Small intestine (tissue), 7 donors: ENCODE measurements at regions not wholly inside any gene's neighbourhood (a gene's known extent, or its start where the extent isn't known, plus 50 kb on each side); places are given as distances from the start of the nearest gene placed in this dataset.
A peak's percentile ranks its signal among the peaks of the same experiment; 100 is the strongest.

Experiments used
- DNase-seq, 2 donors: peaks; one replicate each; pipeline versions ENCODE4 v3.0.0 to v3.0.0-alpha.2; 2013
- FAIRE-seq: peaks from 2 replicates; lab custom pipeline; 2012; peaks lifted over from hg19 to GRCh38; lab: Jason Lieb, UNC
- H3K27ac ChIP-seq, 3 donors: one replicate each; pipeline ENCODE4 v1.5.1; 2013; ENCODE audit warnings: low read length in 2 of 3, mild to moderate bottlenecking in 2 of 3, control low read depth in 1 of 3, inconsistent platforms in 1 of 3, low read depth in 1 of 3, moderate library complexity in 1 of 3
- H3K27me3 ChIP-seq, 3 donors: one replicate each; pipeline ENCODE4 v1.6.1; 2013; ENCODE audit warnings: low read length in 3 of 3, inconsistent platforms in 1 of 3; ENCODE audit not compliant: control insufficient read depth in 3 of 3, insufficient read depth in 3 of 3
- H3K36me3 ChIP-seq, 3 donors: one replicate each; pipeline ENCODE4 v1.6.1; 2013; ENCODE audit warnings: low read length in 3 of 3, inconsistent platforms in 1 of 3, low read depth in 1 of 3, mild to moderate bottlenecking in 1 of 3, moderate library complexity in 1 of 3; ENCODE audit not compliant: control insufficient read depth in 3 of 3, insufficient read depth in 2 of 3
- H3K4me1 ChIP-seq, 3 donors: one replicate each; pipeline ENCODE4 v1.6.1; 2013; ENCODE audit warnings: low read length in 2 of 3, inconsistent platforms in 1 of 3, low read depth in 1 of 3, mild to moderate bottlenecking in 1 of 3, moderate library complexity in 1 of 3; ENCODE audit not compliant: control insufficient read depth in 3 of 3, insufficient read depth in 2 of 3
- H3K4me3 ChIP-seq, 3 donors: one replicate each; pipeline ENCODE4 v1.5.1; 2013; ENCODE audit warnings: low read length in 3 of 3, control low read depth in 1 of 3, inconsistent platforms in 1 of 3, low read depth in 1 of 3, mild to moderate bottlenecking in 1 of 3, moderate library complexity in 1 of 3
- H3K9me3 ChIP-seq, 2 donors: one replicate each; pipeline ENCODE4 v1.6.1; 2013; ENCODE audit warnings: low read depth in 1 of 2, low read length in 1 of 2; ENCODE audit not compliant: control insufficient read depth in 2 of 2, insufficient read depth in 1 of 2
- WGBS, 3 donors: extraction: QIAGEN DNeasy Blood & Tissue Kit; methylation state at CpG; one replicate each; pipeline ENCODE4 v1.1.7; 2013; 5-methylcytosine and 5-hydroxymethylcytosine counted together
- donor health status: healthy with polysubstance abuse.
- donor health status: control.
- donor health status: control.
- donor health status: Bipolar disorder and iron deficiency.
- donor health status: healthy.

- Histone ChIP-seq H3K27ac (peak overlapping the region in 2 of 3 donors; percentile 26 to 66), H3K36me3 (no peaks in the 10 kb centered on the region), H3K4me3 (no peak overlapping the region), H3K4me1 (peaks cover 9 to 23% (median 17%) of the 10 kb centered on the region in 3 donors), H3K9me3 (no peaks in the 10 kb centered on the region), H3K27me3 (no peaks in the 10 kb centered on the region)
- DNase-seq (no peak), FAIRE-seq (no peak)
- 66 to 87% (median 74%) methylated on average over 4 of the region's 4 CpGs for WGBS, 3 donors
Measured at GRCh38 chr1:59025898-59026426, 242.1 kb upstream of the JUN start.

DNA sequence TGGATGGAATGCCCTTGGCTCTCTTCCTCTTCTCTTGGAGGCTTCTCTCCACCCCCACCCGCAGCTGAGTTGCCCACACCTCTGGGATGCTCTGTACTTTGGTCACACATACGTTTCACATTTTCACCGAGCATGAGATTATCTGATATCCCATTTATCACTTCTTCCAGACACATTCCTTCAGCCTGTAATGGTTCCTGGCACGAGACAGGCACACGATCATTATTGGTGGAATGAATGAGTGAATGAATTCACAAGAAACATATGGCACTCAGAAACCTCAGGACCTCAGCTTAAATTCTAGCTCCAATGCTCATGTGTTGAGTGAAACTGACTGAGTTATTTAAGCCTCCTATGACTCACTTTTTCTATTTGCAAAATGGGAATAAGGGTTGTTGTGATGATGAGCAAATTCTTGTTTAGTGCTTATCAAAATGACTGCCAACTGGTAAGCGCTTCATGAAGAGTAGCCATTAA is 242.7 kb upstream of the JUN start:
- Histone ChIP-seq H3K36me3 (no peaks in the 10 kb centered on the region), H3K9me3 (no peaks in the 10 kb centered on the region), H3K27me3 (no peaks in the 10 kb centered on the region), H3K4me3 (no peak overlapping the region), H3K27ac (peak overlapping the region in 2 of 3 donors; percentile 26 to 78), H3K4me1 (peaks cover 9 to 23% (median 17%) of the 10 kb centered on the region in 3 donors)
- DNase-seq (peak; percentile 50 to 68), FAIRE-seq (no peak)
- 31 to 63% (median 42%) methylated on average over 6 of the region's 6 CpGs for WGBS, 3 donors

GRCh38 chr1:59027177-59027576 is 243.3 kb upstream of the JUN start:
- Histone ChIP-seq H3K27me3 (no peaks in the 10 kb centered on the region), H3K9me3 (no peaks in the 10 kb centered on the region), H3K4me3 (no peak overlapping the region), H3K4me1 (peaks cover 9 to 26% (median 17%) of the 10 kb centered on the region in 3 donors), H3K36me3 (no peaks in the 10 kb centered on the region), H3K27ac (peak overlapping the region in 2 of 3 donors; percentile 78 to 80)
- 86 to 89% (median 88%) methylated on average over 2 of the region's 2 CpGs for WGBS, 3 donors
- DNase-seq (no peak), FAIRE-seq (no peak)

DNA sequence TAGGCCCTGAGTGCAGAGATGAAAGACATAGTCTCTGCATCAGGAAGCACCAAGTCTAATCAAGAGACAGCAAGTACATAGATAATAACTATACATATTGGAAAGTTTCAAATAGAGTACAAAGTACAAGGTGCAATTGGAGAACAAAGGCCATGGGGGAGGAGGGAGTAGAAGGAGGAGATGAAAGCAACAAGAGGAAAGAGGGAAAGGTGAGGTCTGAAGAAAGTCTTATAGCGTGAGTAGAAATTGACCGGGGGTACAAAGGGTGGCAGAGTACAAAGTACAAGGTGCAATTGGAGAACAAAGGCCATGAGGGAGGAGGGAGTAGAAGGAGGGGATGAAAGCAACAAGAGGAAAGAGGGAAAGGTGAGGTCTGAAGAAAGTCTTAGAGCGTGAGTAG is 244.2 kb upstream of the JUN start:
- no peak for FAIRE-seq
- peaks cover 9 to 31% (median 17%) of the 10 kb centered on the region in 3 donors for H3K4me1 ChIP-seq
- DNase-seq, result peak; percentile 91 to 96
- no peaks in the 10 kb centered on the region for H3K36me3 ChIP-seq
- WGBS, 3 donors, result 28 to 69% (median 59%) methylated on average over 3 of the region's 3 CpGs
- peak overlapping the region in 2 of 3 donors; percentile 78 to 89 for H3K27ac ChIP-seq
- H3K4me3 ChIP-seq, result no peak overlapping the region
- no peaks in the 10 kb centered on the region for H3K9me3 ChIP-seq
- H3K27me3 ChIP-seq, result no peaks in the 10 kb centered on the region

DNA sequence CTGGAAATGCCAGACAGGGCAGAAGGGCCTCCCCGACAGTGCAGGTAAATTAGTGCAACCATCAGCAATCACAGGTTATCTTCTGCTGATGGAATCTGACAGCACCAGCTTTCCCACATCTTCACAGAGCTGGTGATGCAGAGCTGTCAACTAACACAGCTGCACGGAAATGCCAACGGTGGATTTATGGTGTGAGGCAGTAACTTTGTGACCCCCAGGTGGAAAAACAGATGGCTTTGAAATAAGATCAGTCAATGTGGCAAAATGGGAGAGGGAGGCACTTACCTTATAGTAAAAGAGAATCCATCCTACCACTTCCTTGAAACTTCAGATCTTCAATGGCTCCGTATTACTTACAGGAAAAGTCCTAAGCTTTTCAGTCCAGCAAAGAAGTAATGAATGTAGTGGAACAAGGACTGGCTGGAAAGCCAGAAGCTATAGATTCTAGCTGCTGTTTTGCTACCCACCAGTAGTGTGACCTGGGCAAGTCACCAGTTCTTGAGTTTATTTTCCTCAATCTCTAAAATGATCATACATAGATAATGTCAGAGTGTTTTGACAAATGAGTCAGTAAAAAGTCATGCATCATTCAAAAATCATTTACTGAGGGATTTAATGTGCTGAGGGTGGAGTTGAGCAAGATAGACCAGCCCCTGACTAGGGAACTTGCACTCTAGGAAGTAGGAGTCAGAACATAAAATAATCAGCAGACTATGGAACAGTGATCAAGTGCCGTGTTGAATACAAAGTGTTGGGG is 245.7 kb upstream of the JUN start:
- no peak for FAIRE-seq
- Histone ChIP-seq H3K4me1 (peaks cover 9 to 31% (median 17%) of the 10 kb centered on the region in 3 donors), H3K36me3 (no peaks in the 10 kb centered on the region), H3K27me3 (no peaks in the 10 kb centered on the region), H3K4me3 (peak overlapping the region in 1 of 3 donors; percentile 12), H3K27ac (peak overlapping the region in 2 of 3 donors; percentile 64 to 89), H3K9me3 (no peaks in the 10 kb centered on the region)
- peak; percentile 50 to 66 for DNase-seq
- 50 to 74% (median 73%) methylated on average over 5 of the region's 5 CpGs for whole genome bisulfite sequencing, 3 donors

GRCh38 chr1:59032228-59032627 is 248.4 kb upstream of the JUN start:
- H3K27me3 ChIP-seq, result no peaks in the 10 kb centered on the region
- no peak for FAIRE-seq
- H3K4me3 ChIP-seq, result no peak overlapping the region
- peak in 1 of 2 donors; percentile 35 for DNase-seq
- H3K27ac ChIP-seq, result peak overlapping the region in 1 of 3 donors; percentile 4
- 97 to 100% (median 98%) methylated on average over 2 of the region's 2 CpGs for WGBS, 3 donors
- peaks cover 4 to 20% (median 5%) of the 10 kb centered on the region in 3 donors for H3K4me1 ChIP-seq
- no peaks in the 10 kb centered on the region for H3K36me3 ChIP-seq
- no peaks in the 10 kb centered on the region for H3K9me3 ChIP-seq

- Histone ChIP-seq H3K9me3 (no peaks in the 10 kb centered on the region), H3K27me3 (no peaks in the 10 kb centered on the region), H3K4me3 (no peak overlapping the region), H3K4me1 (peaks cover 0 to 14% (median 4%) of the 10 kb centered on the region in 3 donors), H3K27ac (no peak overlapping the region), H3K36me3 (no peaks in the 10 kb centered on the region)
- FAIRE-seq (no peak), DNase-seq (no peak)
- WGBS, 3 donors, result 96 to 97% (median 97%) methylated on average over 4 of the region's 4 CpGs
Measured at GRCh38 chr1:59033761-59034160, 249.9 kb upstream of the JUN start.

DNA sequence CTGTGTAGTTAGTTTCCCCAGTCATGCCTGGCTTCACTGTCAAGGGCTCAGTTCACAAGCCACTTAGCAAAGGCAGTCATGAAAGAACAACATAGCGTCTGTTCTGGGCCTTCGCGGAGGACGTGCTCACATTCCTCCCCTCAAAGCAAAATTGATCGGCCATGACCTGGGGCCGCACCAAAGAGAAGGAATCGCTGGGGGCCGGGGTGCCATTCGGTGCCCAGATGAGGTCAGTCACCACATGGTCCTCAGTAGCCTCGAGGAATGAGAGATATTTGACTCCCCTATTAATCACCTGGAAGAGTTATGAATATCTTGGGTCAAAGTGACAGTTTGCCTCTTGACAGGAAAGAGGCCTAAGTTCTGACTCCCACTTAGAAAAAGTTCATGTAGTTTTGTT is 251.1 kb upstream of the JUN start:
- Histone ChIP-seq H3K36me3 (no peaks in the 10 kb centered on the region), H3K27ac (no peak overlapping the region), H3K27me3 (no peaks in the 10 kb centered on the region), H3K9me3 (no peaks in the 10 kb centered on the region), H3K4me3 (no peak overlapping the region), H3K4me1 (peaks cover 0 to 14% (median 0%) of the 10 kb centered on the region in 3 donors)
- FAIRE-seq (no peak), DNase-seq (no peak)
- 87 to 88% (median 87%) methylated on average over 10 of the region's 10 CpGs for WGBS, 3 donors
